ENCODE measurements at regions not wholly inside any gene's neighbourhood (a gene's known extent, or its start where the extent isn't known, plus 50 kb on each side); places are given as distances from the start of the nearest gene placed in this dataset.

DNA sequence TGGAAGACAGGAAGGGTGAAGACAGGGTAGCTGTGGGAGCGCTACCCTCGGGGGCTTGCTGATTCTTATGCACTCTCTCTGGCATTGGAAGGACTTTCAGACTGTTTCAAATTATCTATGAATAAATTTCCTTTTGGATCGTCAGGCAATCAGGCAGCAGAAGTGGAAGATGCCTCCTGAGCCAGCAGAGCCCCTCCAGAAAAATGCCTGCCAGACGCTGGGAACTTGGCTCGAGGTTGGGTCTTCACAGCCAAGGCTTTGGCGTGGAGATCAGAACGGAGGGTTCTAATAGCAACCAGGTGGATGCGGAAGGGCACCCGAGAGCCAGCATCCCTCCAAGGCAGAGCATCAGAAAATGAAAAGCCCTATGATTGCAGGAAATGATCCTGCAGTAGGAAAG is 119.2 kb upstream of the RFLNA start:
- TF ChIP-seq, protein P1, sequence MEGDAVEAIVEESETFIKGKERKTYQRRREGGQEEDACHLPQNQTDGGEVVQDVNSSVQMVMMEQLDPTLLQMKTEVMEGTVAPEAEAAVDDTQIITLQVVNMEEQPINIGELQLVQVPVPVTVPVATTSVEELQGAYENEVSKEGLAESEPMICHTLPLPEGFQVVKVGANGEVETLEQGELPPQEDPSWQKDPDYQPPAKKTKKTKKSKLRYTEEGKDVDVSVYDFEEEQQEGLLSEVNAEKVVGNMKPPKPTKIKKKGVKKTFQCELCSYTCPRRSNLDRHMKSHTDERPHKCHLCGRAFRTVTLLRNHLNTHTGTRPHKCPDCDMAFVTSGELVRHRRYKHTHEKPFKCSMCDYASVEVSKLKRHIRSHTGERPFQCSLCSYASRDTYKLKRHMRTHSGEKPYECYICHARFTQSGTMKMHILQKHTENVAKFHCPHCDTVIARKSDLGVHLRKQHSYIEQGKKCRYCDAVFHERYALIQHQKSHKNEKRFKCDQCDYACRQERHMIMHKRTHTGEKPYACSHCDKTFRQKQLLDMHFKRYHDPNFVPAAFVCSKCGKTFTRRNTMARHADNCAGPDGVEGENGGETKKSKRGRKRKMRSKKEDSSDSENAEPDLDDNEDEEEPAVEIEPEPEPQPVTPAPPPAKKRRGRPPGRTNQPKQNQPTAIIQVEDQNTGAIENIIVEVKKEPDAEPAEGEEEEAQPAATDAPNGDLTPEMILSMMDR (IDR thresholded peaks at IDR 0.05) = no peak
- TF ChIP-seq POLR2A (IDR thresholded peaks at IDR 0.05) = no peak

Data from testis (tissue), 2 donors.